ENCODE measurements at regions not wholly inside any gene's neighbourhood (a gene's known extent, or its start where the extent isn't known, plus 50 kb on each side); places are given as distances from the start of the nearest gene placed in this dataset.

DNA sequence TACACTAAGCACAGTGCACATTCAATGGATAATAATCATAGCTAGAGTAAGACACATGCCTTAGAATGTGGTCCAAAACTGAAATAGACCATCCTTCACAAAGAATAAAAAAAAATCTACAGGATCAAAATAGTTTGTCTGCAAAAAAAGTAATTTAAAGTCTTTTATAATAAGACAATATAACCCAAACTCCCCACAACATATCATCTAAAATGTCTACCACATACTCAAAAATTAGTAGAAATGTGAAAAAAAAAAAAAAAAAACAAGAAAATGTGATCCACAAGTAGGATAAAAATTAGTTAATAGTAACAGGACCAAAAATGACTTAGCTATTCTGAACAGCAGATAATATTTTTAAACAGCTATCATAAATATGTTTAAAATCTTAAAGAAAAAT, 557.2 kb upstream of the ARID1B start:
- no peak for TF ChIP-seq MAX (IDR thresholded peaks at IDR 0.05; ENCODE audit: low read depth, low read length)
- TF ChIP-seq, protein P1, sequence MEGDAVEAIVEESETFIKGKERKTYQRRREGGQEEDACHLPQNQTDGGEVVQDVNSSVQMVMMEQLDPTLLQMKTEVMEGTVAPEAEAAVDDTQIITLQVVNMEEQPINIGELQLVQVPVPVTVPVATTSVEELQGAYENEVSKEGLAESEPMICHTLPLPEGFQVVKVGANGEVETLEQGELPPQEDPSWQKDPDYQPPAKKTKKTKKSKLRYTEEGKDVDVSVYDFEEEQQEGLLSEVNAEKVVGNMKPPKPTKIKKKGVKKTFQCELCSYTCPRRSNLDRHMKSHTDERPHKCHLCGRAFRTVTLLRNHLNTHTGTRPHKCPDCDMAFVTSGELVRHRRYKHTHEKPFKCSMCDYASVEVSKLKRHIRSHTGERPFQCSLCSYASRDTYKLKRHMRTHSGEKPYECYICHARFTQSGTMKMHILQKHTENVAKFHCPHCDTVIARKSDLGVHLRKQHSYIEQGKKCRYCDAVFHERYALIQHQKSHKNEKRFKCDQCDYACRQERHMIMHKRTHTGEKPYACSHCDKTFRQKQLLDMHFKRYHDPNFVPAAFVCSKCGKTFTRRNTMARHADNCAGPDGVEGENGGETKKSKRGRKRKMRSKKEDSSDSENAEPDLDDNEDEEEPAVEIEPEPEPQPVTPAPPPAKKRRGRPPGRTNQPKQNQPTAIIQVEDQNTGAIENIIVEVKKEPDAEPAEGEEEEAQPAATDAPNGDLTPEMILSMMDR (IDR thresholded peaks at IDR 0.05; ENCODE audit: low read depth, low read length) = no peak
- TF ChIP-seq MYC (IDR thresholded peaks at IDR 0.05; ENCODE audit: low read depth, low read length) = no peak
- no peak for TF ChIP-seq POLR2A (IDR thresholded peaks at IDR 0.05; ENCODE audit: extremely low read depth, insufficient read length)
- no peak for DNase-seq (ENCODE audit: low read depth)
- H3K4me3 ChIP-seq (ENCODE audit: low read depth, low read length) = no peak overlapping the region

DNA sequence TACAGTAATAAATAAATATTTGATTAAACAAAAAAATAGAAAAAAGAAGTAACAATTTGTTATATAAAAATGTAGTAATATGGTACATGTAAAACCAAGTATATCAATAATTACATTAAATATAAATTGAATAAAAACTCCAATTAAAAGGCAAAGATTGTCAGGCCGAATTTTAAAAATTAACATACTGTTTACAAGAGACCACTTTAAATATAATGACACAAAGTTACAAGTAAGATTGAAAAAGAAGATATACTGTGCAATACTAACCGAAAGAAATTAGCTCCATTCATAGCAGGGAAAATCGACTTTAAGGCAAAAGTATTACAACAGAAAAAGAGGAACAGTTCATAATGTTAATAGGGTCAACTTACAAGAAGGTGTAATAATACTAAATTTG, 571.5 kb upstream of the ARID1B start:
- DNase-seq (ENCODE audit: low read depth) = no peak
- TF ChIP-seq MYC (IDR thresholded peaks at IDR 0.05; ENCODE audit: low read depth, low read length) = no peak
- TF ChIP-seq, protein P1 (IDR thresholded peaks at IDR 0.05; ENCODE audit: low read depth, low read length) = no peak
- no peak for TF ChIP-seq MAX (IDR thresholded peaks at IDR 0.05; ENCODE audit: low read depth, low read length)
- no peak for TF ChIP-seq POLR2A (IDR thresholded peaks at IDR 0.05; ENCODE audit: extremely low read depth, insufficient read length)
- H3K4me3 ChIP-seq (ENCODE audit: low read depth, low read length) = no peak overlapping the region

GRCh38 chr6:156199182-156199581, 578.0 kb upstream of the ARID1B start:
- no peak for DNase-seq (ENCODE audit: low read depth)
- no peak overlapping the region for H3K4me3 ChIP-seq (ENCODE audit: low read depth, low read length)
- TF ChIP-seq, protein P1 (IDR thresholded peaks at IDR 0.05; ENCODE audit: low read depth, low read length) = no peak
- no peak for TF ChIP-seq POLR2A (IDR thresholded peaks at IDR 0.05; ENCODE audit: extremely low read depth, insufficient read length)
- TF ChIP-seq MAX (IDR thresholded peaks at IDR 0.05; ENCODE audit: low read depth, low read length) = no peak
- no peak for TF ChIP-seq MYC (IDR thresholded peaks at IDR 0.05; ENCODE audit: low read depth, low read length)

DNA sequence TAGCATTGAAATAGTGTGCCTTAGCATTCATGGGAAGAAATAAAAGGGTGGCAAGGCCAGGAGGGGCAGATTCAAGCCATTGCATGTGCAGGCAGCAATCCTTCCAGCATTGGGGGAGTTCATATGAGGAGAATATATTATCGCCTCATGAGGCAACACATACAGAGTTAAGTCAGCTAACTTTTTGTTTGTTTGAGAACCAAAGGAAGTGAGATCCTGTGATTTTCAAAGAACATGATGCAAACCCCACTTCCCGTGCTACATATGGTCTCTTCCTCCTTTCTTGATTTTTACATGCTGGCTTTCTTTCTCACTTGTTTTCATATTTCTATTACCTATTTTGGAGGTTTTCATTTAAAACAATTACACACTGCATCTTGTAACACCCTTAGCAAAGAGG, 579.7 kb upstream of the ARID1B start:
- TF ChIP-seq POLR2A (IDR thresholded peaks at IDR 0.05; ENCODE audit: extremely low read depth, insufficient read length) (no peak), MYC (IDR thresholded peaks at IDR 0.05; ENCODE audit: low read depth, low read length) (no peak), MAX (IDR thresholded peaks at IDR 0.05; ENCODE audit: low read depth, low read length) (no peak)
- TF ChIP-seq, protein P1 (IDR thresholded peaks at IDR 0.05; ENCODE audit: low read depth, low read length) = no peak
- no peak overlapping the region for H3K4me3 ChIP-seq (ENCODE audit: low read depth, low read length)
- DNase-seq (ENCODE audit: low read depth) = no peak

DNA sequence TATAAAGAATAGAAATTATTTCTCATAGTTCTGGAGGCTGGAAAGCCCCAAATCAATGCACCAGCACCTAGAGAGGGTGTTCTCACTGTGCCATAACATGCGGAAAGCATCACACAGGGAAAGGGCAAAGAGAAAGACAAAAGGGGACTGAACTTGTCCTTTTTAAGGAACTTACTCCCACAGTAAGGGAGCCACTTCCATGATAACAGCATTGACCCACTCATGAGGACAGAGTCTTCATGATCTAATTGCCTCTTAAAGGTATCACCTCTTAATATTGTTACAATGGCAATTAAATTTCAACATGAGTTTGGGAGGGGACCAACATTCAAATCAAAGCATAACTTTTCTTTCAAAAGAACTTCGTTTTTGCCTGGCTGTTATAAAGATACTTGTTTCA, 582.2 kb upstream of the ARID1B start:
- DNase-seq (ENCODE audit: low read depth) = no peak
- H3K4me3 ChIP-seq (ENCODE audit: low read depth, low read length) = no peak overlapping the region
- TF ChIP-seq POLR2A (IDR thresholded peaks at IDR 0.05; ENCODE audit: extremely low read depth, insufficient read length) = no peak

DNA sequence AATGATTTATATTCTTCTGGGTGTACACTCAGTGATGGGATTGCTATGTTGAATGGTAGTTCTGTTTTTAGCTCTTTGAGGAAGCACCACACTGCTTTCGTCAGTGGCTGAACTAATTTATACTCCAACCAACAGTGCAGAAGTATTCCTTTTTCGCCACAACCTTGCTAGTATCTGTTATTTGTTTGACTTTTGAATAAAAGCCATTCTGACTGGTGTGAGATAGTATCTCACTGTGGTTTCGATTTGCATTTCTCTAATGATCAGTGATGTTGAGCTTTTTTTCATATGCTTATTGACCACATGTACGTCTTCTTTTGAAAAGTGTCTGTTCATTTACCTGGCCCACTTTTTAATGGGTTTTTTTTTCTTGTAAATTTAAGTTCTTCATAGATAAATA, 583.8 kb upstream of the ARID1B start:
- TF ChIP-seq MAX (IDR thresholded peaks at IDR 0.05; ENCODE audit: low read depth, low read length) = no peak
- no peak for TF ChIP-seq POLR2A (IDR thresholded peaks at IDR 0.05; ENCODE audit: extremely low read depth, insufficient read length)
- TF ChIP-seq, protein P1 (IDR thresholded peaks at IDR 0.05; ENCODE audit: low read depth, low read length) = no peak
- TF ChIP-seq MYC (IDR thresholded peaks at IDR 0.05; ENCODE audit: low read depth, low read length) = no peak
- H3K4me3 ChIP-seq (ENCODE audit: low read depth, low read length) = no peak overlapping the region
- no peak for DNase-seq (ENCODE audit: low read depth)
